HG02678 (cell line): ENCODE measurements at regions not wholly inside any gene's neighbourhood (a gene's known extent, or its start where the extent isn't known, plus 50 kb on each side); places are given as distances from the start of the nearest gene placed in this dataset.

Experiments used
- ATAC-seq: cut with Tn5 transposase; IDR thresholded peaks from one replicate; pipeline ENCODE4 v1.9.1; 2021; ENCODE audit warnings: mild to moderate bottlenecking, moderate library complexity; ENCODE audit not compliant: unreplicated experiment

GRCh38 chr3:16103472-16103871 is 71.0 kb upstream of the GALNT15 start:
- ATAC-seq = no peak

- ATAC-seq = no peak
Measured at GRCh38 chr3:16104156-16104555, 70.3 kb upstream of the GALNT15 start.

GRCh38 chr3:16106050-16106449 is 68.4 kb upstream of the GALNT15 start:
- ATAC-seq = no peak

GRCh38 chr3:16108424-16108823 is 66.1 kb upstream of the GALNT15 start:
- ATAC-seq = no peak

GRCh38 chr3:16109929-16110328 is 64.6 kb upstream of the GALNT15 start:
- ATAC-seq = no peak

- no peak for ATAC-seq
Measured at GRCh38 chr3:16112910-16113504, 61.5 kb upstream of the GALNT15 start.

- no peak for ATAC-seq
Measured at GRCh38 chr3:16113704-16114103, 60.8 kb upstream of the GALNT15 start.

- ATAC-seq = no peak
Measured at GRCh38 chr3:16114429-16114828, 60.1 kb upstream of the GALNT15 start.

- no peak for ATAC-seq
Measured at GRCh38 chr3:16114930-16115329, 59.5 kb upstream of the GALNT15 start.

- ATAC-seq = no peak
Measured at GRCh38 chr3:16118396-16118795, 56.1 kb upstream of the GALNT15 start.

GRCh38 chr3:16119887-16120286 is 54.6 kb upstream of the GALNT15 start:
- no peak for ATAC-seq

- no peak for ATAC-seq
Measured at GRCh38 chr3:16121391-16121790, 53.1 kb upstream of the GALNT15 start.

- ATAC-seq = no peak
Measured at GRCh38 chr3:16122155-16122554, 52.3 kb upstream of the GALNT15 start.

- ATAC-seq = no peak
Measured at GRCh38 chr3:16122661-16123060, 51.8 kb upstream of the GALNT15 start.

- no peak for ATAC-seq
Measured at GRCh38 chr3:16124636-16125035, 49.8 kb upstream of the GALNT15 start.
